ENCODE measurements at regions not wholly inside any gene's neighbourhood (a gene's known extent, or its start where the extent isn't known, plus 50 kb on each side); places are given as distances from the start of the nearest gene placed in this dataset.

GRCh38 chr19:27922970-27923369 lies 1290.0 kb downstream of the UQCRFS1 start:
- TF ChIP-seq CTCF (IDR thresholded peaks at IDR 0.05 in 4 of 5, conservative IDR thresholded peaks at IDR 0.05 in 1 of 5) (no peak), POLR2A (IDR thresholded peaks at IDR 0.05) (no peak)

All from gastrocnemius medialis (tissue), 4 donors.